NT2/D1 (cell line): ENCODE measurements at regions not wholly inside any gene's neighbourhood (a gene's known extent, or its start where the extent isn't known, plus 50 kb on each side); places are given as distances from the start of the nearest gene placed in this dataset.

Experiments used
- SUZ12 ChIP-seq: IDR thresholded peaks from 2 replicates; pipeline ENCODE4 v1.6.1; 2011; ENCODE audit not compliant: insufficient read length, insufficient read depth; ENCODE audit errors: extremely low read depth
- ZNF274 ChIP-seq: IDR thresholded peaks from 2 replicates; pipeline ENCODE4 v1.6.1; 2011; ENCODE audit warnings: mild to moderate bottlenecking, low read depth, low read length

GRCh38 chr11:130693543-130693942 is 222.7 kb downstream of the SNX19 start:
- TF ChIP-seq SUZ12 (no peak), ZNF274 (no peak)
